Mucosa of rectum (tissue), 2 donors: ENCODE measurements at regions not wholly inside any gene's neighbourhood (a gene's known extent, or its start where the extent isn't known, plus 50 kb on each side); places are given as distances from the start of the nearest gene placed in this dataset.

ENCODE experiments used
- H3K27ac ChIP-seq, 2 donors: one replicate each; pipeline ENCODE4 v1.7.0; 2013; ENCODE audit warnings: inconsistent platforms in 2 of 2, low read depth in 2 of 2, low read length in 2 of 2
- H3K27me3 ChIP-seq, 2 donors: one replicate each; pipeline ENCODE4 v1.7.0; 2013; ENCODE audit warnings: low read length in 2 of 2; ENCODE audit not compliant: control insufficient read depth in 2 of 2, insufficient read depth in 2 of 2
- H3K36me3 ChIP-seq, 2 donors: one replicate each; pipeline ENCODE4 v1.7.0; 2013; ENCODE audit warnings: low read length in 2 of 2; ENCODE audit not compliant: control insufficient read depth in 2 of 2, insufficient read depth in 2 of 2
- H3K4me1 ChIP-seq, 2 donors: one replicate each; pipeline ENCODE4 v1.7.0; 2013; ENCODE audit warnings: low read length in 2 of 2, mild to moderate bottlenecking in 1 of 2; ENCODE audit not compliant: control insufficient read depth in 2 of 2, insufficient read depth in 2 of 2
- H3K4me3 ChIP-seq, 2 donors: one replicate each; pipeline ENCODE4 v1.7.0; 2013; ENCODE audit warnings: low read length in 2 of 2
- H3K9ac ChIP-seq, 2 donors: one replicate each; pipeline ENCODE4 v1.7.0; 2013; ENCODE audit warnings: low read length in 2 of 2, low read depth in 1 of 2, mild to moderate bottlenecking in 1 of 2
- H3K9me3 ChIP-seq, 2 donors: one replicate each; pipeline ENCODE4 v1.7.0; 2013; ENCODE audit warnings: low read length in 2 of 2; ENCODE audit not compliant: control insufficient read depth in 2 of 2
- donor health status: healthy.
- donor health status: Normal muscosa, but diverticular disease.

GRCh38 chr2:16296331-16297250, 356.2 kb downstream of the MYCN start:
- Histone ChIP-seq H3K36me3 (no peaks in the 10 kb centered on the region), H3K27me3 (no peaks in the 10 kb centered on the region), H3K4me1 (no peaks in the 10 kb centered on the region), H3K27ac (no peak overlapping the region), H3K4me3 (no peak overlapping the region), H3K9me3 (no peaks in the 10 kb centered on the region), H3K9ac (no peak overlapping the region)

GRCh38 chr2:16296038-16296290, 355.6 kb downstream of the MYCN start:
- no peaks in the 10 kb centered on the region for H3K4me1 ChIP-seq
- H3K4me3 ChIP-seq: no peak overlapping the region
- no peak overlapping the region for H3K9ac ChIP-seq
- no peaks in the 10 kb centered on the region for H3K9me3 ChIP-seq
- no peaks in the 10 kb centered on the region for H3K27me3 ChIP-seq
- H3K27ac ChIP-seq: no peak overlapping the region
- no peaks in the 10 kb centered on the region for H3K36me3 ChIP-seq

- Histone ChIP-seq H3K9ac (no peak overlapping the region), H3K9me3 (no peaks in the 10 kb centered on the region), H3K4me1 (no peaks in the 10 kb centered on the region), H3K36me3 (no peaks in the 10 kb centered on the region), H3K4me3 (no peak overlapping the region), H3K27ac (no peak overlapping the region), H3K27me3 (no peaks in the 10 kb centered on the region)
Observed at GRCh38 chr2:16294791-16295190, 354.4 kb downstream of the MYCN start.

GRCh38 chr2:16293871-16294270, 353.5 kb downstream of the MYCN start:
- H3K27ac ChIP-seq: no peak overlapping the region
- no peaks in the 10 kb centered on the region for H3K27me3 ChIP-seq
- no peaks in the 10 kb centered on the region for H3K4me1 ChIP-seq
- H3K36me3 ChIP-seq: no peaks in the 10 kb centered on the region
- H3K9me3 ChIP-seq: no peaks in the 10 kb centered on the region
- no peak overlapping the region for H3K9ac ChIP-seq
- no peak overlapping the region for H3K4me3 ChIP-seq

- no peaks in the 10 kb centered on the region for H3K36me3 ChIP-seq
- no peaks in the 10 kb centered on the region for H3K27me3 ChIP-seq
- H3K9ac ChIP-seq: no peak overlapping the region
- no peak overlapping the region for H3K27ac ChIP-seq
- no peaks in the 10 kb centered on the region for H3K9me3 ChIP-seq
- no peaks in the 10 kb centered on the region for H3K4me1 ChIP-seq
- H3K4me3 ChIP-seq: no peak overlapping the region
Observed at GRCh38 chr2:16293398-16293797, 353.0 kb downstream of the MYCN start.

GRCh38 chr2:16291731-16292550, 351.6 kb downstream of the MYCN start:
- Histone ChIP-seq H3K9me3 (no peaks in the 10 kb centered on the region), H3K36me3 (no peaks in the 10 kb centered on the region), H3K4me1 (no peaks in the 10 kb centered on the region), H3K4me3 (no peak overlapping the region), H3K27ac (no peak overlapping the region), H3K27me3 (no peaks in the 10 kb centered on the region), H3K9ac (no peak overlapping the region)

GRCh38 chr2:16291226-16291625, 350.9 kb downstream of the MYCN start:
- Histone ChIP-seq H3K4me1 (no peaks in the 10 kb centered on the region), H3K9me3 (no peaks in the 10 kb centered on the region), H3K4me3 (no peak overlapping the region), H3K27ac (no peak overlapping the region), H3K27me3 (no peaks in the 10 kb centered on the region), H3K36me3 (no peaks in the 10 kb centered on the region), H3K9ac (no peak overlapping the region)

- no peaks in the 10 kb centered on the region for H3K27me3 ChIP-seq
Observed at GRCh38 chr2:16290311-16291020, 350.1 kb downstream of the MYCN start.

GRCh38 chr2:16288371-16289112, 348.2 kb downstream of the MYCN start:
- H3K4me1 ChIP-seq: no peaks in the 10 kb centered on the region
- no peaks in the 10 kb centered on the region for H3K36me3 ChIP-seq
- no peaks in the 10 kb centered on the region for H3K9me3 ChIP-seq
- H3K27me3 ChIP-seq: no peaks in the 10 kb centered on the region
- H3K4me3 ChIP-seq: no peak overlapping the region
- no peak overlapping the region for H3K27ac ChIP-seq
- no peak overlapping the region for H3K9ac ChIP-seq

More at GRCh38 chr2:16290311-16291020, 350.1 kb downstream of the MYCN start:
- Histone ChIP-seq H3K27ac (no peak overlapping the region), H3K9me3 (no peaks in the 10 kb centered on the region), H3K9ac (no peak overlapping the region), H3K4me3 (no peak overlapping the region), H3K36me3 (no peaks in the 10 kb centered on the region), H3K4me1 (no peaks in the 10 kb centered on the region)
